Neural cell (in vitro differentiated cells): ENCODE measurements at regions not wholly inside any gene's neighbourhood (a gene's known extent, or its start where the extent isn't known, plus 50 kb on each side); places are given as distances from the start of the nearest gene placed in this dataset.

Source experiments
- H2AFZ ChIP-seq: fragments of 200-600, 300-800 bp; sonication (generic), shearing (Covaris generic); 2 replicates; pipeline ENCODE4 v1.6.0; 2014; ENCODE audit warnings: low read depth, mild to moderate bottlenecking, antibody characterized with exemption, low read length, moderate library complexity
- H3F3A ChIP-seq: fragments of 200-600 bp; shearing (Covaris generic); 2 replicates; pipeline ENCODE4 v1.6.1; 2016; ENCODE audit warnings: mild to moderate bottlenecking, moderate library complexity, mixed read lengths, antibody characterized with exemption, low read length; ENCODE audit not compliant: insufficient read depth, poor library complexity, severe bottlenecking
- H3K27ac ChIP-seq: fragments of 200-600, 300-800 bp; sonication (generic), shearing (Covaris generic); 2 replicates; pipeline ENCODE4 v1.5.1; 2014; ENCODE audit warnings: mild to moderate bottlenecking, low read length, moderate library complexity
- H3K27me3 ChIP-seq: fragments of 300-800, 200-600 bp; sonication (generic), shearing (Covaris generic); 2 replicates; pipeline ENCODE4 v1.6.0; 2014; ENCODE audit warnings: mild to moderate bottlenecking, low read depth, low read length, moderate library complexity; ENCODE audit not compliant: insufficient read depth
- H3K36me3 ChIP-seq: fragments of 300-800, 200-600 bp; sonication (generic), shearing (Covaris generic); 2 replicates; pipeline ENCODE4 v1.5.1; 2014; ENCODE audit warnings: mild to moderate bottlenecking, antibody characterized with exemption, low read length, moderate library complexity; ENCODE audit not compliant: insufficient read depth
- H3K4me2 ChIP-seq: fragments of 300-800, 200-600 bp; sonication (generic), shearing (Covaris generic); 2 replicates; pipeline ENCODE4 v1.6.0; 2014; ENCODE audit warnings: mild to moderate bottlenecking, low read length
- H3K4me3 ChIP-seq: fragments of 300-800, 200-600 bp; sonication (generic), shearing (Covaris generic); 2 replicates; pipeline ENCODE4 v1.5.1; 2014; ENCODE audit warnings: mild to moderate bottlenecking, low read length, moderate library complexity
- H3K79me2 ChIP-seq: fragments of 200-600 bp; shearing (Covaris generic); replicated peaks from 2 replicates; pipeline ENCODE4 v1.6.0; 2014; ENCODE audit warnings: mild to moderate bottlenecking, low read length, moderate library complexity; ENCODE audit not compliant: insufficient read depth
- H3K9ac ChIP-seq: fragments of 300-800, 200-600 bp; sonication (generic), shearing (Covaris generic); 2 replicates; pipeline ENCODE4 v1.6.1; 2016; ENCODE audit warnings: mild to moderate bottlenecking, low read length, mixed read lengths
- H3K9me2 ChIP-seq: fragments of 200-600 bp; shearing (Covaris generic); 2 replicates; pipeline ENCODE4 v1.6.1; 2016; ENCODE audit warnings: mild to moderate bottlenecking, low read length, mixed read lengths; ENCODE audit not compliant: insufficient read depth
- H3K9me3 ChIP-seq: fragments of 200-600, 300-800 bp; sonication (generic), shearing (Covaris generic); 2 replicates; pipeline ENCODE4 v1.6.1; 2016; ENCODE audit warnings: mild to moderate bottlenecking, mixed run types, low read length, moderate library complexity, mixed read lengths
- H4K20me1 ChIP-seq: fragments of 200-600 bp; shearing (Covaris generic); 2 replicates; pipeline ENCODE4 v1.6.1; 2016; ENCODE audit warnings: mild to moderate bottlenecking, mixed run types; ENCODE audit not compliant: insufficient read depth
- EP300 ChIP-seq: fragments of 450-650 bp; conservative IDR thresholded peaks from 2 replicates; pipeline ENCODE4 v1.6.1; 2014; ENCODE audit warnings: antibody characterized with exemption, mild to moderate bottlenecking, moderate library complexity; ENCODE audit not compliant: poor library complexity, severe bottlenecking
- EZH2 ChIP-seq: fragments of 200-600, 300-800 bp; shearing (Covaris generic), sonication (generic); IDR thresholded peaks from 2 replicates; pipeline ENCODE4 v1.6.1; 2014; ENCODE audit warnings: antibody characterized with exemption, low read length, borderline replicate concordance, mild to moderate bottlenecking; ENCODE audit not compliant: insufficient read depth, poor library complexity, severe bottlenecking
- MXI1 ChIP-seq: fragments of 450-650 bp; conservative IDR thresholded peaks from 2 replicates; pipeline ENCODE4 v1.6.1; 2014; ENCODE audit warnings: antibody characterized with exemption, mild to moderate bottlenecking; ENCODE audit not compliant: poor library complexity, severe bottlenecking
- POLR2AphosphoS5 ChIP-seq: IDR thresholded peaks from 2 replicates; pipeline ENCODE4 v1.6.1; 2012
- RAD21 ChIP-seq: fragments of 450-650 bp; conservative IDR thresholded peaks from 2 replicates; pipeline ENCODE4 v1.6.1; 2014; ENCODE audit warnings: antibody characterized with exemption, mild to moderate bottlenecking, moderate library complexity
- SMC3 ChIP-seq: fragments of 450-650 bp; conservative IDR thresholded peaks from 2 replicates; pipeline ENCODE4 v1.6.1; 2014; ENCODE audit warnings: antibody characterized with exemption, mild to moderate bottlenecking, moderate library complexity; ENCODE audit not compliant: poor library complexity
- TAF1 ChIP-seq: IDR thresholded peaks from 2 replicates; pipeline ENCODE4 v1.6.1; 2012; ENCODE audit warnings: low read depth
- TF ChIP-seq, protein P1 (sequence below): IDR thresholded peaks from 2 replicates; pipeline ENCODE4 v1.6.1; 2012; ENCODE audit warnings: borderline replicate concordance
- TF ChIP-seq, protein P2 (sequence below): fragments of 450-650 bp; IDR thresholded peaks from 2 replicates; pipeline ENCODE4 v1.5.1; 2014; ENCODE audit warnings: antibody characterized with exemption, mild to moderate bottlenecking, moderate library complexity; ENCODE audit not compliant: poor library complexity, severe bottlenecking

DNA sequence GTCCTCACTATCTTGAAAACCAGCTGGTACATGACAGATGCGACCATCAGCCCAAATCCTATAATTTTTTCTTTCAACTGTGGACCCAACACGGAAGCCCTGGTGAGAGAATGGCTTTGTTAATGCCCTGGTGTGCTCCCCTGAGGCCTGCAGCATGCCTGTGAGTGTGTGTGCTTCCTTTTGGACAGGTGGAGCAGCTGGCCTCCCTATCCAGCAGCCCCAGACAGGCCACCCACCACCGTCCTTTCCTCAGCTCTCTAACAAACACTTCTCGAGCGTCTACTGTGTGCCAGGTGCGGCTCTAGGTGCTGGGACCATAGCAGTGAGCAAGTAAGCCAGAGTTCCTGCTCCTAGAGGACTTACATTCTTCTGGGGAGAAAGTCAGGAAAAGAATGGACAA is 78.9 kb upstream of the GZMB start:
- no peak overlapping the region for H3K9ac ChIP-seq
- H3K9me2 ChIP-seq: no peaks in the 10 kb centered on the region
- H3K4me2 ChIP-seq: no peak overlapping the region
- H3K79me2 ChIP-seq: no peaks in the 10 kb centered on the region
- H3F3A ChIP-seq: no peaks in the 10 kb centered on the region
- H3K9me3 ChIP-seq: no peaks in the 10 kb centered on the region
- TF ChIP-seq RAD21 (no peak), MXI1 (no peak), TAF1 (no peak), SMC3 (no peak), EZH2 (no peak)
- TF ChIP-seq, protein P1, sequence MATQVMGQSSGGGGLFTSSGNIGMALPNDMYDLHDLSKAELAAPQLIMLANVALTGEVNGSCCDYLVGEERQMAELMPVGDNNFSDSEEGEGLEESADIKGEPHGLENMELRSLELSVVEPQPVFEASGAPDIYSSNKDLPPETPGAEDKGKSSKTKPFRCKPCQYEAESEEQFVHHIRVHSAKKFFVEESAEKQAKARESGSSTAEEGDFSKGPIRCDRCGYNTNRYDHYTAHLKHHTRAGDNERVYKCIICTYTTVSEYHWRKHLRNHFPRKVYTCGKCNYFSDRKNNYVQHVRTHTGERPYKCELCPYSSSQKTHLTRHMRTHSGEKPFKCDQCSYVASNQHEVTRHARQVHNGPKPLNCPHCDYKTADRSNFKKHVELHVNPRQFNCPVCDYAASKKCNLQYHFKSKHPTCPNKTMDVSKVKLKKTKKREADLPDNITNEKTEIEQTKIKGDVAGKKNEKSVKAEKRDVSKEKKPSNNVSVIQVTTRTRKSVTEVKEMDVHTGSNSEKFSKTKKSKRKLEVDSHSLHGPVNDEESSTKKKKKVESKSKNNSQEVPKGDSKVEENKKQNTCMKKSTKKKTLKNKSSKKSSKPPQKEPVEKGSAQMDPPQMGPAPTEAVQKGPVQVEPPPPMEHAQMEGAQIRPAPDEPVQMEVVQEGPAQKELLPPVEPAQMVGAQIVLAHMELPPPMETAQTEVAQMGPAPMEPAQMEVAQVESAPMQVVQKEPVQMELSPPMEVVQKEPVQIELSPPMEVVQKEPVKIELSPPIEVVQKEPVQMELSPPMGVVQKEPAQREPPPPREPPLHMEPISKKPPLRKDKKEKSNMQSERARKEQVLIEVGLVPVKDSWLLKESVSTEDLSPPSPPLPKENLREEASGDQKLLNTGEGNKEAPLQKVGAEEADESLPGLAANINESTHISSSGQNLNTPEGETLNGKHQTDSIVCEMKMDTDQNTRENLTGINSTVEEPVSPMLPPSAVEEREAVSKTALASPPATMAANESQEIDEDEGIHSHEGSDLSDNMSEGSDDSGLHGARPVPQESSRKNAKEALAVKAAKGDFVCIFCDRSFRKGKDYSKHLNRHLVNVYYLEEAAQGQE: no peak
- no peak overlapping the region for H3K4me3 ChIP-seq
- H3K27ac ChIP-seq: no peak overlapping the region
- H3K27me3 ChIP-seq: no peaks in the 10 kb centered on the region
- H4K20me1 ChIP-seq: no peaks in the 10 kb centered on the region
- no peak overlapping the region for H2AFZ ChIP-seq
- no peaks in the 10 kb centered on the region for H3K36me3 ChIP-seq

DNA sequence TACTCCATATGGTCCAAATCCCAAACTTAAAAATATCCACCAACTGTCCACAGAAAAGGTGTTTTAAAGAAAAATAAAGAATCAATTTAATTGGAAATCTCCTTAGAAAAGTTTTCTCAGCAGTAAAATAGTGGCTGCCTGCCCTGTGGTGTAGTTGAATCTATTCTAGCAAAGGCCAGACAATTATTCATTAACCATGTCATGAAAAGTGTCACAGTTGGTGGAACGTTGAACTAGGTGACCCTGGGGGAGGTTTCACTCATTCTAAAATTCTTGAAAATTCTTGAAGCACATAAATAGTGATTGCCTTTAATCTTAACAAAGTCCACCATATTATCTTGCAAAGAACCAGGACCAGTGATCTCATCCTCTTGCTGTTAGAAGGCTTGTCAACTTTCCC is 78.4 kb upstream of the GZMB start:
- H3K4me3 ChIP-seq: no peak overlapping the region
- H2AFZ ChIP-seq: no peak overlapping the region
- no peak overlapping the region for H3K4me2 ChIP-seq
- no peak overlapping the region for H3K9ac ChIP-seq
- no peaks in the 10 kb centered on the region for H3K9me3 ChIP-seq
- no peaks in the 10 kb centered on the region for H3K79me2 ChIP-seq
- no peaks in the 10 kb centered on the region for H3K36me3 ChIP-seq
- TF ChIP-seq MXI1: no peak
- no peak for TF ChIP-seq EZH2
- TF ChIP-seq, protein P2, sequence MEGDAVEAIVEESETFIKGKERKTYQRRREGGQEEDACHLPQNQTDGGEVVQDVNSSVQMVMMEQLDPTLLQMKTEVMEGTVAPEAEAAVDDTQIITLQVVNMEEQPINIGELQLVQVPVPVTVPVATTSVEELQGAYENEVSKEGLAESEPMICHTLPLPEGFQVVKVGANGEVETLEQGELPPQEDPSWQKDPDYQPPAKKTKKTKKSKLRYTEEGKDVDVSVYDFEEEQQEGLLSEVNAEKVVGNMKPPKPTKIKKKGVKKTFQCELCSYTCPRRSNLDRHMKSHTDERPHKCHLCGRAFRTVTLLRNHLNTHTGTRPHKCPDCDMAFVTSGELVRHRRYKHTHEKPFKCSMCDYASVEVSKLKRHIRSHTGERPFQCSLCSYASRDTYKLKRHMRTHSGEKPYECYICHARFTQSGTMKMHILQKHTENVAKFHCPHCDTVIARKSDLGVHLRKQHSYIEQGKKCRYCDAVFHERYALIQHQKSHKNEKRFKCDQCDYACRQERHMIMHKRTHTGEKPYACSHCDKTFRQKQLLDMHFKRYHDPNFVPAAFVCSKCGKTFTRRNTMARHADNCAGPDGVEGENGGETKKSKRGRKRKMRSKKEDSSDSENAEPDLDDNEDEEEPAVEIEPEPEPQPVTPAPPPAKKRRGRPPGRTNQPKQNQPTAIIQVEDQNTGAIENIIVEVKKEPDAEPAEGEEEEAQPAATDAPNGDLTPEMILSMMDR: no peak
- TF ChIP-seq EP300: no peak
- TF ChIP-seq, protein P1: no peak
- TF ChIP-seq POLR2AphosphoS5: no peak
- no peak for TF ChIP-seq SMC3
- no peak for TF ChIP-seq RAD21
- no peak for TF ChIP-seq TAF1
- no peaks in the 10 kb centered on the region for H3K27me3 ChIP-seq
- no peaks in the 10 kb centered on the region for H4K20me1 ChIP-seq
- H3K27ac ChIP-seq: no peak overlapping the region
- H3F3A ChIP-seq: no peaks in the 10 kb centered on the region
- no peaks in the 10 kb centered on the region for H3K9me2 ChIP-seq
